ENCODE measurements at regions not wholly inside any gene's neighbourhood (a gene's known extent, or its start where the extent isn't known, plus 50 kb on each side); places are given as distances from the start of the nearest gene placed in this dataset.

GRCh38 chr3:34157491-34157890 is 359.1 kb downstream of the PDCD6IP start:
- no peak overlapping the region for H2AFZ ChIP-seq (ENCODE audit: control insufficient read depth, low read depth, low read length)
- ChIA-PET CTCF (interaction anchor here (1.6 kb wide), 1 partner anchor 9 kb away, joined by 4 read pairs; no protein-coding TSS in a partner anchor), POLR2A (interaction anchor here (0.6 kb wide), 1 partner anchor 87 kb away, joined by 11 read pairs; no protein-coding TSS in a partner anchor), RAD21 (ENCODE audit: unreplicated experiment) (no interaction called here), SMC1A (ENCODE audit: uncharacterized antibody, unreplicated experiment) (no interaction called here)
- no peaks in the 10 kb centered on the region; the same call in 2 of the 3 replicates for H3K9me3 ChIP-seq (replicated peaks; ENCODE audit: control insufficient read depth, insufficient read depth, low read length)
- H3K9ac ChIP-seq (ENCODE audit: control insufficient read depth, insufficient read depth, low read length) = no peak overlapping the region
- peaks cover 3% of the 10 kb centered on the region for H3K4me1 ChIP-seq (ENCODE audit: control insufficient read depth, insufficient read depth, low read length)
- ATAC-seq (no peak), FAIRE-seq (no peak), DNase-seq (ENCODE audit: low read depth, low spot score) (no peak)
- in situ Hi-C loops (cut with MboI) (no loop called here), intact Hi-C loops (cut with micrococcal nuclease; ENCODE audit: unreplicated experiment) (no loop called here)
- no peaks in the 10 kb centered on the region for H4K20me1 ChIP-seq (ENCODE audit: control insufficient read depth, insufficient read depth)
- no peaks in the 10 kb centered on the region for H3K79me2 ChIP-seq (ENCODE audit: control insufficient read depth, insufficient read depth, low read length)
- no peak overlapping the region for H3K4me2 ChIP-seq (ENCODE audit: control insufficient read depth, insufficient read depth)
- BruUV-seq (replicated peaks) = no TSS peak
- TF ChIP-seq IKZF1 (conservative IDR thresholded peaks at IDR 0.05) (no peak), BCLAF1 (IDR thresholded peaks at IDR 0.05) (no peak), CREB1 (IDR thresholded peaks at IDR 0.05; ENCODE audit: low read depth) (no peak), MEF2A (IDR thresholded peaks at IDR 0.05; ENCODE audit: insufficient read depth, low read depth, low read length) (no peak), ZNF217 (IDR thresholded peaks at IDR 0.05) (no peak), CHD2 (IDR thresholded peaks at IDR 0.05; ENCODE audit: borderline replicate concordance, low read depth, low read length) (no peak)
- H3K4me3 ChIP-seq = no peak overlapping the region
- no peak overlapping the region for H3K27ac ChIP-seq (ENCODE audit: control insufficient read depth, insufficient read depth)
- H3K36me3 ChIP-seq (ENCODE audit: control insufficient read depth in 2 of 2, insufficient read depth in 2 of 2, low read length in 1 of 2) = no peaks in the 10 kb centered on the region
- no peaks in the 10 kb centered on the region for H3K27me3 ChIP-seq (replicated peaks in 1 of 2; ENCODE audit: control insufficient read depth in 2 of 2, insufficient read depth in 2 of 2, low read length in 1 of 2)
